T-helper 1 cell treated with Interleukin-12 subunit alpha and Interleukin-12 subunit beta and Interleukin-4 antibody, amounts not matched to agents 30 μg/mL and 1 μg/mL, for 36 hours (primary cell): ENCODE measurements at regions not wholly inside any gene's neighbourhood (a gene's known extent, or its start where the extent isn't known, plus 50 kb on each side); places are given as distances from the start of the nearest gene placed in this dataset.

Source experiments
- H3K27ac Mint-ChIP-seq: one replicate; pipeline ENCODE4 v1.8.0; 2021; ENCODE audit warnings: mild to moderate bottlenecking, mixed read lengths
- H3K27me3 Mint-ChIP-seq: one replicate; pipeline ENCODE4 v1.8.0; 2021; ENCODE audit warnings: low read depth, mixed read lengths
- H3K36me3 Mint-ChIP-seq: one replicate; pipeline ENCODE4 v1.8.0; 2021; ENCODE audit warnings: low read depth, mixed read lengths
- H3K4me1 Mint-ChIP-seq: one replicate; pipeline ENCODE4 v1.8.0; 2021; ENCODE audit warnings: low read depth, mixed read lengths
- H3K4me3 Mint-ChIP-seq: one replicate; pipeline ENCODE4 v1.8.0; 2021; ENCODE audit warnings: mild to moderate bottlenecking, moderate library complexity, mixed read lengths
- H3K9me3 Mint-ChIP-seq: one replicate; pipeline ENCODE4 v1.8.0; 2021; ENCODE audit warnings: mixed read lengths

DNA sequence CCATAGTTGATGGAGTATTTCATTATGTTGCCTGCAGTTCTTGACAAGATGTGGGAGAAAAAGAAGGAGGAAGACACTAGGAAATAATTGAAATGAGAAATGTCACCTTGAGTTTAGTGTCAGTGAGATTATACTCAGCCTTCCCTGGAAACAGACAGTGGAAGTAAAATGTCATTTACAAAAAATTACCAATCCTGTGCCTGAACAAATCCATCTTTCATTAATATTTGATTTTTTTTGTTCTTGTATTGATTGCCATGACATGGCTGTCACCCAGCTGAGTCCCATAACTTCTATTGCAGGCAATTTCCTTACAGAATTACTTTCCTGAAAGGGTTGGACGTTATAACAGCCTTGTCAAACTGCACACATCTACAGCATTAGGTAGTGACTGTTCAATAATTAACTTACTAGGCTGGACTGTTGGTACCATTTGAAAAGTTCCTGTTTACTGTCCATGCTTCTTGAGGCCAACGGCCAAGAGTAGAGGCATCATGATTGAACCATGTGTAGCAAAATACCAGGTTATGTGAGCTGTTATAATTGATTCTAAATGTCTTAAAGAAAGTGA lies 572.2 kb upstream of the LMCD1 start:
- no peak overlapping the region for H3K27ac Mint-ChIP-seq
- no peaks in the 10 kb centered on the region for H3K27me3 Mint-ChIP-seq
- H3K9me3 Mint-ChIP-seq, result peaks cover 4% of the 10 kb centered on the region
- no peaks in the 10 kb centered on the region for H3K4me1 Mint-ChIP-seq
- H3K4me3 Mint-ChIP-seq, result no peak overlapping the region
- H3K36me3 Mint-ChIP-seq, result no peaks in the 10 kb centered on the region

DNA sequence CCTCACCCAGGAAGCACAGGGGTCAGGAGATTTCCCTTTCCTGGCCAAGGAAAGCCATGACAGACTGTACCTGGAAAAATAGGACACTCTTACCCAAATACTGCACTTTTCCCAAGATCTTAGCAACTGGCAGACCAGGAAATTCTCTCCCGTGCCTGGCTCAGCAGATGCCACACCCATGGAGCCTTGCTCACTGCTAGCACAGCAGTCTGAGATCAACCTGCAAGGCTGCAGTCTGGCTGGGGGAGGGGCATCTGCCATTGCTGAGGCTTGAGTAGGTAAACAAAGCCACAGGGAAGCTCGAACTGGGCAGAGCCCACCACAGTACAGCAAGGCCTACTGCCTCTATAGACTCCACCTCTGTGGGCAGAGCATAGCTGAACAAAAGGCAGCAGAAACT lies 567.3 kb upstream of the LMCD1 start:
- Mint-ChIP-seq H3K4me3 (no peak overlapping the region), H3K4me1 (no peaks in the 10 kb centered on the region), H3K9me3 (peaks cover 4% of the 10 kb centered on the region), H3K27me3 (no peaks in the 10 kb centered on the region), H3K36me3 (no peaks in the 10 kb centered on the region), H3K27ac (no peak overlapping the region)

- H3K4me3 Mint-ChIP-seq, result no peak overlapping the region
- no peaks in the 10 kb centered on the region for H3K27me3 Mint-ChIP-seq
- no peaks in the 10 kb centered on the region for H3K4me1 Mint-ChIP-seq
- H3K36me3 Mint-ChIP-seq, result no peaks in the 10 kb centered on the region
- H3K9me3 Mint-ChIP-seq, result no peaks in the 10 kb centered on the region
- H3K27ac Mint-ChIP-seq, result no peak overlapping the region
These were observed 553.7 kb upstream of the LMCD1 start for GRCh38 chr3:7947930-7948329.

- Mint-ChIP-seq H3K4me1 (no peaks in the 10 kb centered on the region), H3K9me3 (no peaks in the 10 kb centered on the region), H3K36me3 (no peaks in the 10 kb centered on the region), H3K4me3 (no peak overlapping the region), H3K27me3 (no peaks in the 10 kb centered on the region), H3K27ac (no peak overlapping the region)
These were observed 550.7 kb upstream of the LMCD1 start for GRCh38 chr3:7950890-7951289.

DNA sequence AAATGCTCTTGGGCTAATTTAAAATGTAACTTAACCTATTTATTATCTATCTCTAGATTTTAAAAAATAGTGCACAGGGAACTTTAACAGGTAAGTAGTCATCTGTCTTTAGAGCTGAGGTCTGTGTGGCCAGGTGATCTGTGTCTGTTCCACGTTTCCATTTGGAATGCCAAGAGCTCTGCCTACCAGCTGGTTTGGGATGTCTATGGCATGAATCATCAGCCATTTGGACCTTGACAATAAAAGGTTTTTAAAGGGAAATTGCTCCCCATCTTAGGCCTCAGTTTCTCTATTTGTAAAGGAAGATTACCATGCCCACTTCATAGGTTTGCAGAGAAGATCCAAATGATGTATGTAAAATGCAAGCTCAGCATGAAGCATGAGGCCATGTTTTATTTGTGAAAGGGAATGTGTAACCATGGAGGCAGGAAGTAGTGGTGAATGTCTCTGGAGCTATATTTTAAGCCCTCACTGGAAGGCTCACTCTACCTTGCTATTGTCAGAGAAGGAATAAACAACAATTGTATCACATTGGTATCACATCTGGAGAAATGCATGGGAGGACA lies 548.1 kb upstream of the LMCD1 start:
- no peaks in the 10 kb centered on the region for H3K27me3 Mint-ChIP-seq
- no peak overlapping the region for H3K27ac Mint-ChIP-seq
- H3K36me3 Mint-ChIP-seq, result no peaks in the 10 kb centered on the region
- H3K4me3 Mint-ChIP-seq, result no peak overlapping the region
- no peaks in the 10 kb centered on the region for H3K9me3 Mint-ChIP-seq
- no peaks in the 10 kb centered on the region for H3K4me1 Mint-ChIP-seq

DNA sequence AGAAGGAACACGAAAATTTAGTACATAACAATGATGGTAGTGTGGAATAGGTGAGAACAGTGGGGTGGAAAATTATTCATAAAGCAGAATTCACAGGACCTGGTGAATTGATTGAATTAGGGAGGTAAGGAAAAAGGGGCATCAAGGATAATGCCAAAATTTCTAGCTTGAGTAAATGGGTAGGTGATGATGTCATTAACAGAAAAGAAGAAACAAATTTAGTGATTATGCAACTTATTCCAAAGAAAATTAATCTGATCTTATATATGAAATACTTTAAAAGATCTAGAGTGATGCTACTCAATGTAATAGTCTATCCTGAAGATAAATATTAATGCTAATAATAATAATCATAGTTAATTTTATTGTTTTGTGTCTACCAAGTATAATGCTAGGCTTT lies 544.6 kb upstream of the LMCD1 start:
- Mint-ChIP-seq H3K27ac (no peak overlapping the region), H3K4me3 (no peak overlapping the region), H3K36me3 (no peaks in the 10 kb centered on the region), H3K9me3 (no peaks in the 10 kb centered on the region), H3K27me3 (no peaks in the 10 kb centered on the region), H3K4me1 (no peaks in the 10 kb centered on the region)

DNA sequence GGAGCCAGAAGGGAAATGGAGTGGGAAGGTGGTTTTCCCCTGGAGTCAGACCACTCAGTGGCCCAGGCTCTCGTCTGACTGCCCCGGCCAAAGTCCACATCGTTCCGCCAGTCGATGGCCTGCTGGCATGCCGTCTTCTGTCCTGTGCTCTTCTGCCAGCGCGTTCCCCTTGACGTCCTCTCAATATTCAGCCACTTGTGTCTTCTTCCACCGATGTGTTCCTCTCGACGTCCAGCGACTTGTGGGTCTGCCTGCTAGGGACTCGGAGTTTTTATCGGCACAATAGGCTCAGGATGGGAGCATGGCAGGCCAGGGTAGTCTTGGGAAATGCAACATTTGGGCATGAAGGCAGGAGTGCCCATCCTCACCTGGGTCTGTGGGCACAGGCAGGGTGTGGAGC lies 542.5 kb upstream of the LMCD1 start:
- Mint-ChIP-seq H3K4me3 (no peak overlapping the region), H3K27ac (no peak overlapping the region), H3K9me3 (no peaks in the 10 kb centered on the region), H3K4me1 (no peaks in the 10 kb centered on the region), H3K36me3 (no peaks in the 10 kb centered on the region), H3K27me3 (no peaks in the 10 kb centered on the region)

DNA sequence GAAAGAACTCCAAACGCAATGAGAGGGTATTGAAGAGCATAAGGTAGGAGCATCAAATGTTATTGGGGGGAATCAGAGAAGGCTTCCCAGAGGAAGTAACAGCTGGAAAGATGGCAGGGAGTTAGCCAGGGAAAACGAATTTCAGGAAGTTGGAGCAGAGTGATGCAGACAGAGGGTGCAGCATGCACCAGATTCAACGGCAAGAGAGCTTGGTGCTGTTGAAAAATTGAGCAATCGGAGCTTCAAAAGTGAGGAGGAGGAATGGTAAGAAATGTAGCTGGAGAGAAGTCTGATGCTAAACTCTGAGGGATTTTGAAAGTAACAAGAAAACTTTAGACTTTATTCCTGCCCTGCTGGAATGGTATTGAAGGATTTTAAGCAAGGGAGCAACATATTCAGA lies 541.0 kb upstream of the LMCD1 start:
- Mint-ChIP-seq H3K9me3 (no peaks in the 10 kb centered on the region), H3K36me3 (no peaks in the 10 kb centered on the region), H3K4me1 (no peaks in the 10 kb centered on the region), H3K27me3 (no peaks in the 10 kb centered on the region), H3K27ac (no peak overlapping the region), H3K4me3 (no peak overlapping the region)

- Mint-ChIP-seq H3K36me3 (no peaks in the 10 kb centered on the region), H3K9me3 (no peaks in the 10 kb centered on the region), H3K4me1 (no peaks in the 10 kb centered on the region), H3K4me3 (no peak overlapping the region), H3K27me3 (no peaks in the 10 kb centered on the region), H3K27ac (no peak overlapping the region)
These were observed 539.3 kb upstream of the LMCD1 start for GRCh38 chr3:7962301-7962700.

- Mint-ChIP-seq H3K4me3 (no peak overlapping the region), H3K27ac (no peak overlapping the region), H3K9me3 (no peaks in the 10 kb centered on the region), H3K4me1 (no peaks in the 10 kb centered on the region), H3K36me3 (no peaks in the 10 kb centered on the region), H3K27me3 (no peaks in the 10 kb centered on the region)
These were observed 536.7 kb upstream of the LMCD1 start for GRCh38 chr3:7964899-7965298.

- Mint-ChIP-seq H3K27me3 (no peaks in the 10 kb centered on the region), H3K9me3 (no peaks in the 10 kb centered on the region), H3K4me1 (no peaks in the 10 kb centered on the region), H3K4me3 (no peak overlapping the region), H3K36me3 (no peaks in the 10 kb centered on the region), H3K27ac (no peak overlapping the region)
These were observed 528.6 kb upstream of the LMCD1 start for GRCh38 chr3:7973006-7973405.

GRCh38 chr3:7977245-7978086 lies 524.2 kb upstream of the LMCD1 start:
- no peak overlapping the region for H3K27ac Mint-ChIP-seq
- no peaks in the 10 kb centered on the region for H3K27me3 Mint-ChIP-seq
- no peak overlapping the region for H3K4me3 Mint-ChIP-seq
- H3K4me1 Mint-ChIP-seq, result no peaks in the 10 kb centered on the region
- H3K9me3 Mint-ChIP-seq, result no peaks in the 10 kb centered on the region
- H3K36me3 Mint-ChIP-seq, result no peaks in the 10 kb centered on the region

DNA sequence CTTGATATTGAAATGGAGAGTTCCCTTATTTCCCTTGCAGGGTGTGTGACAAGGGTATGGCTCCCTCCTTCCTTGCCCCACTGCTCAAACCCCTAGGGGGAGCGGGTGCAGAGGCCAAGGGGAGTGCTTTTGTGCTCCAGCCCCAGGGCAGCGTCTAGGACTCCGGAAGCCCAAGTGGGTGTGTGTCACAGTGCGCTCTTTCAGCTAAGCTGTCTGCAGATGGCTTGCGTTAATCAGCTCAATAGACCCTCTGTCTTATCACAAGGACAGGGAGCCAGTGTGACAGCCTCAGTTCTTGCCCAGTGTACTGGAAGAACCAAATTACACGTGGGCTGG lies 523.6 kb upstream of the LMCD1 start:
- Mint-ChIP-seq H3K9me3 (no peaks in the 10 kb centered on the region), H3K4me1 (no peaks in the 10 kb centered on the region), H3K36me3 (no peaks in the 10 kb centered on the region), H3K27me3 (no peaks in the 10 kb centered on the region), H3K27ac (no peak overlapping the region), H3K4me3 (no peak overlapping the region)

DNA sequence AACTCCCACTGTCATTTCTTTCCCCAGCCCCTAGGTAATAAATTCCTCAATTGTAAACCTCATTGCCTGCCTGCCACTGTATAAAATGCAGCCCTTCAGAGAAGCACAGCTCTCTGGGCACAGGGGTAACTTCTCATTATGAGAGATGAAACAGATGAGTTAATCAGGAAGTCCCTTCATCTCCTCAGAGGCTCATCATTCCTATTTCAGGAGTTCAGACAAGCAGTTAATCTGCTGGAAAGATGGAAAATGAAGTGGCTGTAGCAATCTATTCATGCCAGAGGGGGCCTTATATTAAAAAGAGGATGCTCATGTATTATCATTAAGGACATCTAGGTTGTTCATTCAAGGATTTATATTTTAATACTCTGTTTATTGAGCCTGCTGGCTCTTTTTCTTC lies 519.5 kb upstream of the LMCD1 start:
- Mint-ChIP-seq H3K4me1 (no peaks in the 10 kb centered on the region), H3K27me3 (no peaks in the 10 kb centered on the region), H3K4me3 (no peak overlapping the region), H3K27ac (no peak overlapping the region), H3K9me3 (no peaks in the 10 kb centered on the region), H3K36me3 (no peaks in the 10 kb centered on the region)

- Mint-ChIP-seq H3K27ac (no peak overlapping the region), H3K27me3 (no peaks in the 10 kb centered on the region), H3K4me3 (no peak overlapping the region)
These were observed 502.2 kb upstream of the LMCD1 start for GRCh38 chr3:7999384-7999783.

More at GRCh38 chr3:7999384-7999783, 502.2 kb upstream of the LMCD1 start:
- H3K9me3 Mint-ChIP-seq, result no peaks in the 10 kb centered on the region
- no peaks in the 10 kb centered on the region for H3K4me1 Mint-ChIP-seq
- no peaks in the 10 kb centered on the region for H3K36me3 Mint-ChIP-seq
